ENCODE measurements at regions not wholly inside any gene's neighbourhood (a gene's known extent, or its start where the extent isn't known, plus 50 kb on each side); places are given as distances from the start of the nearest gene placed in this dataset.
"Not testable (repeated sequence)": the region's sequence is repeated elsewhere in the genome, so short reads cannot be mapped to it uniquely, and the experiment has no call there.

GRCh38 chr16:62370445-62370844 lies 334.2 kb upstream of the CDH8 start:
- DNase-seq (ENCODE audit: low spot score): no peak

- no peak for DNase-seq (ENCODE audit: low spot score)
Measured at GRCh38 chr16:62363501-62363900, 327.3 kb upstream of the CDH8 start.

GRCh38 chr16:62353355-62353754 lies 317.1 kb upstream of the CDH8 start:
- DNase-seq (ENCODE audit: low spot score): no peak

GRCh38 chr16:62342216-62342615 lies 306.0 kb upstream of the CDH8 start:
- DNase-seq (ENCODE audit: low spot score): no peak

GRCh38 chr16:62335356-62335755 lies 299.1 kb upstream of the CDH8 start:
- DNase-seq (ENCODE audit: low spot score): no peak

GRCh38 chr16:62321606-62322005 lies 285.4 kb upstream of the CDH8 start:
- DNase-seq (ENCODE audit: low spot score): no peak

- DNase-seq (ENCODE audit: low spot score): no peak
Measured at GRCh38 chr16:62298600-62298999, 262.4 kb upstream of the CDH8 start.

GRCh38 chr16:62294213-62294972 lies 258.2 kb upstream of the CDH8 start:
- no peak for DNase-seq (ENCODE audit: low spot score)

GRCh38 chr16:62288990-62289629 lies 252.9 kb upstream of the CDH8 start:
- DNase-seq (ENCODE audit: low spot score): no peak

- DNase-seq (ENCODE audit: low spot score): no peak
Measured at GRCh38 chr16:62280506-62280905, 244.3 kb upstream of the CDH8 start.

GRCh38 chr16:62277942-62278341 lies 241.7 kb upstream of the CDH8 start:
- DNase-seq (ENCODE audit: low spot score): no peak

- no peak for DNase-seq (ENCODE audit: low spot score)
Measured at GRCh38 chr16:62276637-62277036, 240.4 kb upstream of the CDH8 start.

GRCh38 chr16:62272035-62272434 lies 235.8 kb upstream of the CDH8 start:
- no peak for DNase-seq (ENCODE audit: low spot score)

- DNase-seq (ENCODE audit: low spot score): no peak
Measured at GRCh38 chr16:62261760-62262159, 225.5 kb upstream of the CDH8 start.

- not testable (repeated sequence) for DNase-seq (ENCODE audit: low spot score)
Measured at GRCh38 chr16:62258931-62259435, 222.7 kb upstream of the CDH8 start.

GRCh38 chr16:62256406-62256805 lies 220.2 kb upstream of the CDH8 start:
- DNase-seq (ENCODE audit: low spot score): no peak

- DNase-seq (ENCODE audit: low spot score): no peak
Measured at GRCh38 chr16:62254847-62255246, 218.6 kb upstream of the CDH8 start.

- no peak for DNase-seq (ENCODE audit: low spot score)
Measured at GRCh38 chr16:62254372-62254771, 218.1 kb upstream of the CDH8 start.

GRCh38 chr16:62253966-62254365 lies 217.7 kb upstream of the CDH8 start:
- DNase-seq (ENCODE audit: low spot score): no peak

GRCh38 chr16:62249069-62249468 lies 212.8 kb upstream of the CDH8 start:
- DNase-seq (ENCODE audit: low spot score): no peak

GRCh38 chr16:62240722-62241121 lies 204.5 kb upstream of the CDH8 start:
- DNase-seq (ENCODE audit: low spot score): no peak

- peak; percentile 70 for DNase-seq (ENCODE audit: low spot score)
Measured at GRCh38 chr16:62225675-62226074, 189.4 kb upstream of the CDH8 start.

- DNase-seq (ENCODE audit: low spot score): no peak
Measured at GRCh38 chr16:62224646-62225209, 188.5 kb upstream of the CDH8 start.
